ENCODE measurements at regions not wholly inside any gene's neighbourhood (a gene's known extent, or its start where the extent isn't known, plus 50 kb on each side); places are given as distances from the start of the nearest gene placed in this dataset.

DNA sequence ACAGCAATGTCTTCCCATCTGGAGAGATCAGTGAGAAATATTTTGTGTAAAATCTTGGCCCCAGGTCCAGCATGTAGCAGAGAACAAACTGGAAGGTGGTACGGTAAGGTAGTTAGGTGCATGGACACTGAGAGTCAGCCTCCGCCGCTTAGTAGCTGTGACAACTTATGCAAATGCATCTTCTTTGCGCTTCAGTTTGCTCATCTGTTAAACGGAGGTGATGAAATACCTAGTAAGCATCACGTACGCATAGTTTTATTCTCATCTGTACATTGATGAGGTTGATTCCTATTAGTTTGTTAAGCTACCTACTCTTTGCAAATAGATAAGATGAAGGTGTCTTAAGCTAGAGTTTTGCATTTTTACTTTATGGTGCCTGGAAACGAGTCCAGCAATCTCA, 80.0 kb upstream of the MSX1 start (continued):
- TF ChIP-seq, protein P1, sequence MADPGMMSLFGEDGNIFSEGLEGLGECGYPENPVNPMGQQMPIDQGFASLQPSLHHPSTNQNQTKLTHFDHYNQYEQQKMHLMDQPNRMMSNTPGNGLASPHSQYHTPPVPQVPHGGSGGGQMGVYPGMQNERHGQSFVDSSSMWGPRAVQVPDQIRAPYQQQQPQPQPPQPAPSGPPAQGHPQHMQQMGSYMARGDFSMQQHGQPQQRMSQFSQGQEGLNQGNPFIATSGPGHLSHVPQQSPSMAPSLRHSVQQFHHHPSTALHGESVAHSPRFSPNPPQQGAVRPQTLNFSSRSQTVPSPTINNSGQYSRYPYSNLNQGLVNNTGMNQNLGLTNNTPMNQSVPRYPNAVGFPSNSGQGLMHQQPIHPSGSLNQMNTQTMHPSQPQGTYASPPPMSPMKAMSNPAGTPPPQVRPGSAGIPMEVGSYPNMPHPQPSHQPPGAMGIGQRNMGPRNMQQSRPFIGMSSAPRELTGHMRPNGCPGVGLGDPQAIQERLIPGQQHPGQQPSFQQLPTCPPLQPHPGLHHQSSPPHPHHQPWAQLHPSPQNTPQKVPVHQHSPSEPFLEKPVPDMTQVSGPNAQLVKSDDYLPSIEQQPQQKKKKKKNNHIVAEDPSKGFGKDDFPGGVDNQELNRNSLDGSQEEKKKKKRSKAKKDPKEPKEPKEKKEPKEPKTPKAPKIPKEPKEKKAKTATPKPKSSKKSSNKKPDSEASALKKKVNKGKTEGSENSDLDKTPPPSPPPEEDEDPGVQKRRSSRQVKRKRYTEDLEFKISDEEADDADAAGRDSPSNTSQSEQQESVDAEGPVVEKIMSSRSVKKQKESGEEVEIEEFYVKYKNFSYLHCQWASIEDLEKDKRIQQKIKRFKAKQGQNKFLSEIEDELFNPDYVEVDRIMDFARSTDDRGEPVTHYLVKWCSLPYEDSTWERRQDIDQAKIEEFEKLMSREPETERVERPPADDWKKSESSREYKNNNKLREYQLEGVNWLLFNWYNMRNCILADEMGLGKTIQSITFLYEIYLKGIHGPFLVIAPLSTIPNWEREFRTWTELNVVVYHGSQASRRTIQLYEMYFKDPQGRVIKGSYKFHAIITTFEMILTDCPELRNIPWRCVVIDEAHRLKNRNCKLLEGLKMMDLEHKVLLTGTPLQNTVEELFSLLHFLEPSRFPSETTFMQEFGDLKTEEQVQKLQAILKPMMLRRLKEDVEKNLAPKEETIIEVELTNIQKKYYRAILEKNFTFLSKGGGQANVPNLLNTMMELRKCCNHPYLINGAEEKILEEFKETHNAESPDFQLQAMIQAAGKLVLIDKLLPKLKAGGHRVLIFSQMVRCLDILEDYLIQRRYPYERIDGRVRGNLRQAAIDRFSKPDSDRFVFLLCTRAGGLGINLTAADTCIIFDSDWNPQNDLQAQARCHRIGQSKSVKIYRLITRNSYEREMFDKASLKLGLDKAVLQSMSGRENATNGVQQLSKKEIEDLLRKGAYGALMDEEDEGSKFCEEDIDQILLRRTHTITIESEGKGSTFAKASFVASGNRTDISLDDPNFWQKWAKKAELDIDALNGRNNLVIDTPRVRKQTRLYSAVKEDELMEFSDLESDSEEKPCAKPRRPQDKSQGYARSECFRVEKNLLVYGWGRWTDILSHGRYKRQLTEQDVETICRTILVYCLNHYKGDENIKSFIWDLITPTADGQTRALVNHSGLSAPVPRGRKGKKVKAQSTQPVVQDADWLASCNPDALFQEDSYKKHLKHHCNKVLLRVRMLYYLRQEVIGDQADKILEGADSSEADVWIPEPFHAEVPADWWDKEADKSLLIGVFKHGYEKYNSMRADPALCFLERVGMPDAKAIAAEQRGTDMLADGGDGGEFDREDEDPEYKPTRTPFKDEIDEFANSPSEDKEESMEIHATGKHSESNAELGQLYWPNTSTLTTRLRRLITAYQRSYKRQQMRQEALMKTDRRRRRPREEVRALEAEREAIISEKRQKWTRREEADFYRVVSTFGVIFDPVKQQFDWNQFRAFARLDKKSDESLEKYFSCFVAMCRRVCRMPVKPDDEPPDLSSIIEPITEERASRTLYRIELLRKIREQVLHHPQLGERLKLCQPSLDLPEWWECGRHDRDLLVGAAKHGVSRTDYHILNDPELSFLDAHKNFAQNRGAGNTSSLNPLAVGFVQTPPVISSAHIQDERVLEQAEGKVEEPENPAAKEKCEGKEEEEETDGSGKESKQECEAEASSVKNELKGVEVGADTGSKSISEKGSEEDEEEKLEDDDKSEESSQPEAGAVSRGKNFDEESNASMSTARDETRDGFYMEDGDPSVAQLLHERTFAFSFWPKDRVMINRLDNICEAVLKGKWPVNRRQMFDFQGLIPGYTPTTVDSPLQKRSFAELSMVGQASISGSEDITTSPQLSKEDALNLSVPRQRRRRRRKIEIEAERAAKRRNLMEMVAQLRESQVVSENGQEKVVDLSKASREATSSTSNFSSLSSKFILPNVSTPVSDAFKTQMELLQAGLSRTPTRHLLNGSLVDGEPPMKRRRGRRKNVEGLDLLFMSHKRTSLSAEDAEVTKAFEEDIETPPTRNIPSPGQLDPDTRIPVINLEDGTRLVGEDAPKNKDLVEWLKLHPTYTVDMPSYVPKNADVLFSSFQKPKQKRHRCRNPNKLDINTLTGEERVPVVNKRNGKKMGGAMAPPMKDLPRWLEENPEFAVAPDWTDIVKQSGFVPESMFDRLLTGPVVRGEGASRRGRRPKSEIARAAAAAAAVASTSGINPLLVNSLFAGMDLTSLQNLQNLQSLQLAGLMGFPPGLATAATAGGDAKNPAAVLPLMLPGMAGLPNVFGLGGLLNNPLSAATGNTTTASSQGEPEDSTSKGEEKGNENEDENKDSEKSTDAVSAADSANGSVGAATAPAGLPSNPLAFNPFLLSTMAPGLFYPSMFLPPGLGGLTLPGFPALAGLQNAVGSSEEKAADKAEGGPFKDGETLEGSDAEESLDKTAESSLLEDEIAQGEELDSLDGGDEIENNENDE (IDR thresholded peaks at IDR 0.05; ENCODE audit: low read depth, low read length): no peak
- no peak for TF ChIP-seq KLF10 (CRISPR knock-in tag; IDR thresholded peaks at IDR 0.05)
- TF ChIP-seq ZNF184 (CRISPR knock-in tag; IDR thresholded peaks at IDR 0.05): no peak
- TF ChIP-seq, protein P2, sequence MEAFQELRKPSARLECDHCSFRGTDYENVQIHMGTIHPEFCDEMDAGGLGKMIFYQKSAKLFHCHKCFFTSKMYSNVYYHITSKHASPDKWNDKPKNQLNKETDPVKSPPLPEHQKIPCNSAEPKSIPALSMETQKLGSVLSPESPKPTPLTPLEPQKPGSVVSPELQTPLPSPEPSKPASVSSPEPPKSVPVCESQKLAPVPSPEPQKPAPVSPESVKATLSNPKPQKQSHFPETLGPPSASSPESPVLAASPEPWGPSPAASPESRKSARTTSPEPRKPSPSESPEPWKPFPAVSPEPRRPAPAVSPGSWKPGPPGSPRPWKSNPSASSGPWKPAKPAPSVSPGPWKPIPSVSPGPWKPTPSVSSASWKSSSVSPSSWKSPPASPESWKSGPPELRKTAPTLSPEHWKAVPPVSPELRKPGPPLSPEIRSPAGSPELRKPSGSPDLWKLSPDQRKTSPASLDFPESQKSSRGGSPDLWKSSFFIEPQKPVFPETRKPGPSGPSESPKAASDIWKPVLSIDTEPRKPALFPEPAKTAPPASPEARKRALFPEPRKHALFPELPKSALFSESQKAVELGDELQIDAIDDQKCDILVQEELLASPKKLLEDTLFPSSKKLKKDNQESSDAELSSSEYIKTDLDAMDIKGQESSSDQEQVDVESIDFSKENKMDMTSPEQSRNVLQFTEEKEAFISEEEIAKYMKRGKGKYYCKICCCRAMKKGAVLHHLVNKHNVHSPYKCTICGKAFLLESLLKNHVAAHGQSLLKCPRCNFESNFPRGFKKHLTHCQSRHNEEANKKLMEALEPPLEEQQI (IDR thresholded peaks at IDR 0.05): no peak
- no peak for TF ChIP-seq ZFX (CRISPR knock-in tag; IDR thresholded peaks at IDR 0.05)
- TF ChIP-seq, protein P3, sequence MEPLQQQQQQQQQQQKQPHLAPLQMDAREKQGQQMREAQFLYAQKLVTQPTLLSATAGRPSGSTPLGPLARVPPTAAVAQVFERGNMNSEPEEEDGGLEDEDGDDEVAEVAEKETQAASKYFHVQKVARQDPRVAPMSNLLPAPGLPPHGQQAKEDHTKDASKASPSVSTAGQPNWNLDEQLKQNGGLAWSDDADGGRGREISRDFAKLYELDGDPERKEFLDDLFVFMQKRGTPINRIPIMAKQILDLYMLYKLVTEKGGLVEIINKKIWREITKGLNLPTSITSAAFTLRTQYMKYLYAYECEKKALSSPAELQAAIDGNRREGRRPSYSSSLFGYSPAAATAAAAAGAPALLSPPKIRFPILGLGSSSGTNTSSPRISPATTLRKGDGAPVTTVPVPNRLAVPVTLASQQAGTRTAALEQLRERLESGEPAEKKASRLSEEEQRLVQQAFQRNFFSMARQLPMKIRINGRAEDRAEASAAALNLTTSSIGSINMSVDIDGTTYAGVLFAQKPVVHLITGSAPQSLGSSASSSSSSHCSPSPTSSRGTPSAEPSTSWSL (CRISPR knock-in tag; IDR thresholded peaks at IDR 0.05; ENCODE audit: borderline replicate concordance): no peak
- TF ChIP-seq KLF1 (tag; IDR thresholded peaks at IDR 0.05): no peak
- TF ChIP-seq, protein P4, sequence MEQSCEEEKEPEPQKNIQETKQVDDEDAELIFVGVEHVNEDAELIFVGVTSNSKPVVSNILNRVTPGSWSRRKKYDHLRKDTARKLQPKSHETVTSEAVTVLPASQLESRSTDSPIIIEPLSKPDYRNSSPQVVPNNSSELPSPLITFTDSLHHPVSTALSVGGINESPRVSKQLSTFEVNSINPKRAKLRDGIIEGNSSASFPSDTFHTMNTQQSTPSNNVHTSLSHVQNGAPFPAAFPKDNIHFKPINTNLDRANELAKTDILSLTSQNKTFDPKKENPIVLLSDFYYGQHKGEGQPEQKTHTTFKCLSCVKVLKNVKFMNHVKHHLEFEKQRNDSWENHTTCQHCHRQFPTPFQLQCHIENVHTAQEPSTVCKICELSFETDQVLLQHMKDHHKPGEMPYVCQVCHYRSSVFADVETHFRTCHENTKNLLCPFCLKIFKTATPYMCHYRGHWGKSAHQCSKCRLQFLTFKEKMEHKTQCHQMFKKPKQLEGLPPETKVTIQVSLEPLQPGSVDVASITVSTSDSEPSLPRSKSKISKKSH (CRISPR knock-in tag; IDR thresholded peaks at IDR 0.05): no peak

All from K562 (cell line).